Adrenal gland (tissue), 9 donors: ENCODE measurements at regions not wholly inside any gene's neighbourhood (a gene's known extent, or its start where the extent isn't known, plus 50 kb on each side); places are given as distances from the start of the nearest gene placed in this dataset.
A peak's percentile ranks its signal among the peaks of the same experiment; 100 is the strongest.

Experiments used
- DNase-seq, 7 donors: peaks; one replicate each; pipeline ENCODE4 v3.0.0-alpha.2; 2019 to 2020
- H3K27ac ChIP-seq, 5 donors: fragments of 200-600 bp; sonication (generic) in 4 of 5; 1 replicate in 3 of 5; 2 replicates in 2 of 5; pipeline versions ENCODE4 v1.5.1 to v1.8.0; 2016 to 2020; ENCODE audit warnings: mild to moderate bottlenecking in 1 of 5
- H3K27me3 ChIP-seq: fragments of 200-600 bp; 2 replicates; pipeline ENCODE4 v1.8.0; 2021
- H3K36me3 ChIP-seq, 2 donors: fragments of 200-600 bp; replicated peaks in 1 of 2; 1 replicate in 1 of 2; 2 replicates in 1 of 2; pipeline versions ENCODE4 v1.5.1 to v1.8.0; 2018 to 2022
- H3K4me1 ChIP-seq, 2 donors: fragments of 200-600 bp; replicated peaks in 1 of 2; 1 replicate in 1 of 2; 2 replicates in 1 of 2; pipeline versions ENCODE4 v1.5.1 to v1.8.0; 2018 to 2021
- H3K4me3 ChIP-seq, 4 donors: fragments of 200-600 bp; sonication (generic) in 3 of 4; one replicate each; pipeline ENCODE4 v1.5.1; 2016 to 2018
- H3K9me3 ChIP-seq, 3 donors: fragments of 200-600 bp; sonication (generic) in 1 of 3; replicated peaks in 1 of 3; 1 replicate in 2 of 3; 2 replicates in 1 of 3; pipeline versions ENCODE4 v1.5.1 to v1.8.0; 2016 to 2021
- CTCF ChIP-seq, 6 experiments: fragments of 450-650 bp in 4 of 6; fragments of 200-600 bp in 2 of 6; sonication (generic) in 1 of 6; IDR thresholded peaks; 1 replicate in 5 of 6; 2 replicates in 1 of 6; pipeline versions ENCODE4 v1.5.1 to v1.8.0; 2016 to 2021; ENCODE audit warnings: antibody characterized with exemption in 6 of 6, mild to moderate bottlenecking in 2 of 6, moderate library complexity in 1 of 6
- POLR2A ChIP-seq, 2 donors: fragments of 450-650 bp; IDR thresholded peaks; one replicate each; pipeline ENCODE4 v1.6.1; 2017; ENCODE audit warnings: antibody characterized with exemption in 2 of 2, mild to moderate bottlenecking in 2 of 2, moderate library complexity in 1 of 2
- WGBS, 4 donors: extraction: QIAGEN DNeasy Blood & Tissue Kit in 2 of 4; methylation state at CpG; one replicate each; pipeline versions ENCODE4 v1.1.5 to v1.1.7; 2013 to 2017; 5-methylcytosine and 5-hydroxymethylcytosine counted together
- intact Hi-C, 2 donors: fragments of 100-400 bp; cut with DNase I; formaldehyde crosslinking; loops; one replicate each; pipeline versions ENCODE4 v1.14.1 to v1.15.0; 2022 to 2023
- donor health status: healthy with polysubstance abuse.
- donor health status: Bipolar disorder and iron deficiency.
- donor health status: DM: yes; HTN: yes; CAD: no.
- donor health status: DM: no; HTN: no; CAD: no.
- donor health status: DM: no; HTN: no; CAD: no.

DNA sequence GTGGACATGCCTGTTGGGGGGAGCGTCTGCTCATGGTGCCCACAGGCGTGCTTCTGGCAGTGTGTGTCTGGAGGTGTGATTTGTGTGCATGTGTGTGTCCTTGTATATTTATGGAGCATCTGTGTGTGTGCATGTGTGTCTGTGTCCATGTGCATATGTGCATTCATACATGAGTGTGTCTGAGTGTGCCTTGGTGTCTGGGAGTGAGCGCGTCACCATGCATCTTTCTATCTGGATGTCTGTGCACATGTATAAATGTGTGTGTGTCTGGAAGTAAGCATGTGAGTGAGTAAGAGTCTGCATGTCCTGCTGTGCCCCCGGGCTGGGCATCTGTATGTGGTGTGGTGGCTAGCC is 58.1 kb upstream of the PRR23E start:
- peak overlapping the region in 2 of 4 donors; percentile 9 to 22 for H3K4me3 ChIP-seq
- intact Hi-C loops: no loop called here

DNA sequence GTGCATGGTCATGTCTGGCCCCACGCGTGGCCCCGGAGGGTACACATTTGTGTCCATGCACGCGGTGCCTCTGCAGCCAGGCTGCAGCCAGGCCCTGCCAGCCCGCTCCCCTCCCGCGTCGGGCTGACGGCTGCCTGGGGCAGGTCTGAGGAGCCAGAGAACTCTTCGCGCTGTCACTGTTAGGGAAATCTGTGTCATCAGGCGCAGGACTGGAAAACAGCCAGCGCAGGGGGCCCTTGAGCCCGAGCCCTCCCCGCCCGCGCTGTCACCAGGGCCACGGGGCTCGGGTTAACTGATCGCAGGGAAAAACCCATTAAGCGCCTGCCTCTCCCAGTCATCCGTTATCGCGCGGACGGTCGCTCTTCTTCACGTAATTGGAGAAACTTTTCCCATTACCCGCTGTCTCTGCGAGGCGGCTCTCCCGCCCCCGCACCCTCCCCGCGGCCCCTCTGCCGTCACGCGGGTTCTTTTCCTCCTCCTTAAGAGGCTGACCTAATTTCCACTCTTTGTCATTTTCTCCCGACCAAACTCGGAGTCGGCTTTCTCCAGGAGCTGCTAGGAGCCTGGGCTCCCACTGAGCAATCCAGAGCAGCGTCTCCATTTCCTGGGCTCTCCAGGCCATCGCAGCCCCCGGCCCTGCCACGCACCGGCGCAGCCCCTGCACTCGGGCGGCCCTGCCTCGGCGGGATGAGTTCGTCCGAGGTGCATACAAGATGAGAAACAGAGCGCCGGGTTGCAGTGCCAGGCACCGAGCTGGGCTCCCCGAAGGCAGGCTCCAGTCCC is 57.5 kb upstream of the PRR23E start:
- Histone ChIP-seq H3K4me1 (peaks cover 9 to 15% of the 10 kb centered on the region in 2 donors), H3K27me3 (peaks cover 3% of the 10 kb centered on the region), H3K4me3 (peak overlapping the region in 2 of 4 donors; percentile 9 to 22), H3K36me3 (no peaks in the 10 kb centered on the region), H3K27ac (peak overlapping the region in 3 of 5 donors; percentile 30 to 75 (median 48)), H3K9me3 (no peaks in the 10 kb centered on the region)
- intact Hi-C loops: no loop called here
- TF ChIP-seq POLR2A (IDR thresholded peaks at IDR 0.05) (peak in 1 of 2 donors; percentile 13), CTCF (IDR thresholded peaks at IDR 0.05) (no peak)
- WGBS, 4 donors: 0 to 10% (median 8%) methylated on average over 20 to 58 of the region's 58 CpGs
- DNase-seq: peak; percentile 75 to 94 (median 88)

More for the DNA sequence above, 58.1 kb upstream of the PRR23E start:
- H3K4me1 ChIP-seq: peaks cover 9 to 15% of the 10 kb centered on the region in 2 donors
- no peaks in the 10 kb centered on the region for H3K36me3 ChIP-seq
- DNase-seq: no peak
- TF ChIP-seq CTCF (IDR thresholded peaks at IDR 0.05) (no peak), POLR2A (IDR thresholded peaks at IDR 0.05) (no peak)
- peaks cover 3% of the 10 kb centered on the region for H3K27me3 ChIP-seq
- H3K9me3 ChIP-seq: no peaks in the 10 kb centered on the region
- H3K27ac ChIP-seq: peak overlapping the region in 2 of 5 donors; percentile 20 to 75
- 48 to 65% (median 56%) methylated on average over 3 to 5 of the region's 5 CpGs for WGBS, 4 donors

DNA sequence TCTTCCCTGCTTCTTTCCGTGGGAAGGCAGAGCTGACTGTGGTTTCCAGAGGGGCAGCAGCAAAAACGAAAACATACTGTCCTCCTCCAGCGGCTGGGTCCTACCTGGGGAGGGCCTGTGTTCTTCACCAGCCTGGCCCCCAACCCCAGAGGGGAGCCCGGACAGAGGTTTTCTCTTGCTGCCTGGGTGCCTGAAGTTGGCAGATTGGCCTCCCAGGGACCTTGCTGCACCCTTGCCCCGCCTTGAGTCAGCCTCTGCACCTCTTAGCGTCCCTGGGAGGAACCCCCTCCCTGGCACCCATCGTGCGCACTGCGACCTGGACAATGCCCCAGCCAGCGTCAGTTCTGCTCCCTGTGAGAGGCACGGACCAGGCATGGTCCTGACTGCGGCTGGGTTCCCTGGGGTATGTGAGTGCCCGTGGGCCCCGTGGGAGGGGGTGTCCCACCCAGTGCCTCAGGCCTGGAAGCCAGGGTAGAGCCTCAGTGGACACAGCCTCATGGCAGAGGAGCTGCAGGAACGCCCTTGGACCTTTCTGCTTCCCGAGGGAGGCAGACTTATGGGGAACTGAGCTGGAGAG is 56.8 kb upstream of the PRR23E start:
- Histone ChIP-seq H3K27me3 (no peaks in the 10 kb centered on the region), H3K9me3 (no peaks in the 10 kb centered on the region), H3K4me3 (peak overlapping the region in 1 of 4 donors; percentile 22), H3K36me3 (no peaks in the 10 kb centered on the region), H3K27ac (peak overlapping the region in 3 of 5 donors; percentile 30 to 75 (median 48)), H3K4me1 (peaks cover 9 to 15% of the 10 kb centered on the region in 2 donors)
- 57 to 82% (median 74%) methylated on average over 4 to 16 of the region's 16 CpGs for WGBS, 4 donors
- intact Hi-C loops: no loop called here
- peak in 1 of 7 donors; percentile 51 for DNase-seq
- TF ChIP-seq POLR2A (IDR thresholded peaks at IDR 0.05) (no peak), CTCF (IDR thresholded peaks at IDR 0.05) (no peak)

DNA sequence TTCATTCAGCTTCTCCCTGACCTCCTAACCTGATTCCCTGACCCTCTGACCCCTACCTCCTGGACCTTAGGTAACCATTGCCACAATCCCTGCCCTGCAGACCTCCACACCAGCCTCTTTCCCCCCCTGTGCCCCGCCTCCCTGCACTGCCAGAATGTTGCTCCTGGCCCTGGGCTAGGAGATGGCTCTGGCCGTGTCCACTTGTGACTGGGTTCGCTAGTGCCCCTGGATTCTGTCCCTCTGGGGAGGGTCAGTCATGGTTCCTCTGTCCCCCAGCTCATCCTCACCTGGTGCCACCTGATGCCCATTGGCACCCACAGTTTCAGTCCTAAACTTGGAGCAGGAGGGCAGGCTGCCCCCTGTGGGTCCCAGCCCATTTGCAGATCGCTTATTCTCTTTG is 56.2 kb upstream of the PRR23E start:
- no peak for TF ChIP-seq POLR2A (IDR thresholded peaks at IDR 0.05)
- no peak for TF ChIP-seq CTCF (IDR thresholded peaks at IDR 0.05)
- Histone ChIP-seq H3K4me3 (no peak overlapping the region), H3K9me3 (no peaks in the 10 kb centered on the region), H3K36me3 (no peaks in the 10 kb centered on the region), H3K27ac (peak overlapping the region in 1 of 5 donors; percentile 75), H3K27me3 (no peaks in the 10 kb centered on the region), H3K4me1 (peaks cover 9 to 17% of the 10 kb centered on the region in 2 donors)
- DNase-seq: no peak
- WGBS, 4 donors: 89 to 96% (median 92%) methylated on average over 4 of the region's 4 CpGs
- intact Hi-C loops: no loop called here
